Upper lobe of left lung (tissue), 6 donors: ENCODE measurements at regions not wholly inside any gene's neighbourhood (a gene's known extent, or its start where the extent isn't known, plus 50 kb on each side); places are given as distances from the start of the nearest gene placed in this dataset.

Experiments used
- ATAC-seq, 2 donors: fragments of 200-7000 bp; cut with Tn5 transposase; one replicate each; pipeline ENCODE4 v1.9.1; 2022; ENCODE audit warnings: mild to moderate bottlenecking in 2 of 2, moderate library complexity in 2 of 2; ENCODE audit not compliant: low FRiP score in 2 of 2
- DNase-seq, 2 donors: peaks; one replicate each; pipeline ENCODE4 v3.0.0-alpha.2; 2019 to 2020
- H3K27ac ChIP-seq, 4 donors: fragments of 200-600 bp; sonication (generic); one replicate each; pipeline ENCODE4 v1.5.1; 2016 to 2019
- H3K27me3 ChIP-seq, 4 donors: fragments of 200-600 bp; sonication (generic); one replicate each; pipeline ENCODE4 v1.5.1; 2017 to 2019
- H3K36me3 ChIP-seq, 4 donors: fragments of 200-600 bp; sonication (generic); one replicate each; pipeline ENCODE4 v1.5.1; 2016 to 2019
- H3K4me1 ChIP-seq, 4 donors: fragments of 200-600 bp; sonication (generic); one replicate each; pipeline ENCODE4 v1.5.1; 2018 to 2019
- H3K4me3 ChIP-seq, 4 donors: fragments of 200-600 bp; sonication (generic); one replicate each; pipeline ENCODE4 v1.5.1; 2017 to 2019; ENCODE audit warnings: mild to moderate bottlenecking in 2 of 4, moderate library complexity in 1 of 4
- H3K9me3 ChIP-seq, 4 donors: fragments of 200-600 bp; sonication (generic); one replicate each; pipeline ENCODE4 v1.5.1; 2018 to 2019
- CTCF ChIP-seq, 6 experiments: fragments of 450-650 bp in 4 of 6; fragments of 200-600 bp in 2 of 6; sonication (generic) in 2 of 6; IDR thresholded peaks; one replicate each; pipeline ENCODE4 v1.5.1; 2016 to 2019; ENCODE audit warnings: antibody characterized with exemption in 6 of 6
- EP300 ChIP-seq, 4 donors: sonication (generic); formaldehyde crosslinking; IDR thresholded peaks; one replicate each; pipeline ENCODE4 v1.5.1; 2017; ENCODE audit warnings: antibody characterized with exemption in 4 of 4, control low read depth in 2 of 4
- POLR2A ChIP-seq, 4 donors: fragments of 450-650 bp; IDR thresholded peaks; one replicate each; pipeline ENCODE4 v1.5.1; 2016 to 2017; ENCODE audit warnings: antibody characterized with exemption in 4 of 4, mild to moderate bottlenecking in 2 of 4
- POLR2AphosphoS5 ChIP-seq, 2 donors: sonication (generic); formaldehyde crosslinking; IDR thresholded peaks; one replicate each; pipeline ENCODE4 v1.5.1; 2017; ENCODE audit warnings: antibody characterized with exemption in 2 of 2
- WGBS, 2 donors: methylation state at CpG; one replicate each; pipeline ENCODE4 v1.1.5; 2017 to 2018; 5-methylcytosine and 5-hydroxymethylcytosine counted together
- donor health status: DM: no; HTN: no; CAD: no; lungs with moderate emphysema.
- donor health status: DM: no; HTN: yes; CAD: no; lungs with severe emphysema.

GRCh38 chr15:69914040-69914439 lies 183.7 kb downstream of the TLE3 start:
- WGBS, 2 donors: 83 to 86% methylated on average over 9 of the region's 9 CpGs
- TF ChIP-seq POLR2AphosphoS5 (IDR thresholded peaks at IDR 0.05) (no peak), CTCF (IDR thresholded peaks at IDR 0.05) (no peak), POLR2A (IDR thresholded peaks at IDR 0.05) (no peak), EP300 (IDR thresholded peaks at IDR 0.05) (no peak)
- Histone ChIP-seq H3K9me3 (no peaks in the 10 kb centered on the region), H3K27me3 (no peaks in the 10 kb centered on the region), H3K4me1 (peaks cover 0 to 10% (median 3%) of the 10 kb centered on the region in 4 donors), H3K36me3 (no peaks in the 10 kb centered on the region), H3K27ac (no peak overlapping the region), H3K4me3 (no peak overlapping the region)
- no peak for ATAC-seq
- no peak for DNase-seq

- 24 to 44% methylated on average over 2 of the region's 2 CpGs for WGBS, 2 donors
- H3K4me1 ChIP-seq: peaks cover 0 to 10% (median 3%) of the 10 kb centered on the region in 4 donors
- no peak for TF ChIP-seq EP300 (IDR thresholded peaks at IDR 0.05)
- H3K27ac ChIP-seq: no peak overlapping the region
- no peaks in the 10 kb centered on the region for H3K36me3 ChIP-seq
- ATAC-seq (no peak), DNase-seq (peak in 1 of 2 donors; percentile 36)
- no peak overlapping the region for H3K4me3 ChIP-seq
- H3K27me3 ChIP-seq: no peaks in the 10 kb centered on the region
- no peaks in the 10 kb centered on the region for H3K9me3 ChIP-seq
Observed at GRCh38 chr15:69914960-69915359, 182.8 kb downstream of the TLE3 start.

- H3K9me3 ChIP-seq: no peaks in the 10 kb centered on the region
- ATAC-seq: no peak
- no peaks in the 10 kb centered on the region for H3K36me3 ChIP-seq
- no peak overlapping the region for H3K27ac ChIP-seq
- WGBS, 2 donors: 75 to 81% methylated on average over 4 to 5 of the region's 6 CpGs
- no peak overlapping the region for H3K4me3 ChIP-seq
- no peak for DNase-seq
- peaks cover 0 to 10% (median 3%) of the 10 kb centered on the region in 4 donors for H3K4me1 ChIP-seq
- H3K27me3 ChIP-seq: no peaks in the 10 kb centered on the region
- TF ChIP-seq EP300 (IDR thresholded peaks at IDR 0.05): no peak
- no peak for TF ChIP-seq POLR2A (IDR thresholded peaks at IDR 0.05)
- TF ChIP-seq CTCF (IDR thresholded peaks at IDR 0.05): no peak
- TF ChIP-seq POLR2AphosphoS5 (IDR thresholded peaks at IDR 0.05): no peak
Observed at GRCh38 chr15:69916169-69916785, 181.4 kb downstream of the TLE3 start.

- 82 to 91% methylated on average over 2 of the region's 2 CpGs for WGBS, 2 donors
- Histone ChIP-seq H3K27me3 (no peaks in the 10 kb centered on the region), H3K9me3 (no peaks in the 10 kb centered on the region), H3K4me1 (peaks cover 0 to 10% (median 3%) of the 10 kb centered on the region in 4 donors), H3K36me3 (no peaks in the 10 kb centered on the region), H3K4me3 (no peak overlapping the region), H3K27ac (no peak overlapping the region)
- TF ChIP-seq POLR2A (IDR thresholded peaks at IDR 0.05) (no peak), POLR2AphosphoS5 (IDR thresholded peaks at IDR 0.05) (no peak), CTCF (IDR thresholded peaks at IDR 0.05) (no peak), EP300 (IDR thresholded peaks at IDR 0.05) (no peak)
- DNase-seq (no peak), ATAC-seq (no peak)
Observed at GRCh38 chr15:69917056-69917455, 180.7 kb downstream of the TLE3 start.

- no peaks in the 10 kb centered on the region for H3K36me3 ChIP-seq
- TF ChIP-seq POLR2A (IDR thresholded peaks at IDR 0.05): no peak
- TF ChIP-seq CTCF (IDR thresholded peaks at IDR 0.05): no peak
- no peak for TF ChIP-seq POLR2AphosphoS5 (IDR thresholded peaks at IDR 0.05)
- no peak for TF ChIP-seq EP300 (IDR thresholded peaks at IDR 0.05)
- 72 to 74% methylated on average over 5 of the region's 5 CpGs for WGBS, 2 donors
Observed at GRCh38 chr15:69919816-69920215, 177.9 kb downstream of the TLE3 start.

More at GRCh38 chr15:69919816-69920215, 177.9 kb downstream of the TLE3 start:
- H3K27me3 ChIP-seq: no peaks in the 10 kb centered on the region
- no peak overlapping the region for H3K4me3 ChIP-seq
- peaks cover 3 to 10% (median 9%) of the 10 kb centered on the region in 4 donors for H3K9me3 ChIP-seq
- H3K4me1 ChIP-seq: peaks cover 0 to 5% (median 0%) of the 10 kb centered on the region in 4 donors
- ATAC-seq (no peak), DNase-seq (no peak)
- H3K27ac ChIP-seq: no peak overlapping the region
